PC-3 (cell line): ENCODE measurements at regions not wholly inside any gene's neighbourhood (a gene's known extent, or its start where the extent isn't known, plus 50 kb on each side); places are given as distances from the start of the nearest gene placed in this dataset.

Source experiments
- ATAC-seq: fragments of 200-7000 bp; cut with Tn5 transposase; 2 replicates; pipeline ENCODE4 v1.9.1; 2020; ENCODE audit warnings: mild to moderate bottlenecking, moderate library complexity
- BruUV-seq: library from RNA; stranded (reverse); fragments of 400-500 nt; replicated peaks from 2 replicates; lab custom pipeline; 2021; lab: Mats Ljungman, UMichigan
- CTCF ChIA-PET: fragments of 300-600 bp; sonication (Branson Sonifier 250); formaldehyde crosslinking; loops from one replicate; lab custom pipeline; 2022; ENCODE audit warnings: antibody characterized with exemption; lab: Charles Lee
- POLR2A ChIA-PET: fragments of 300-600 bp; sonication (Branson Sonifier 250); formaldehyde crosslinking; loops from one replicate; lab custom pipeline; 2022; ENCODE audit warnings: antibody characterized with exemption; ENCODE audit not compliant: unreplicated experiment; lab: Charles Lee
- DNase-seq: peaks from one replicate; pipeline ENCODE4 v3.0.0-alpha.2; 2015
- H2AFZ ChIP-seq: fragments of 300-600 bp; sonication (generic); 2 replicates; pipeline ENCODE4 v1.6.0; 2016; ENCODE audit warnings: antibody characterized with exemption, low read length
- H3F3A ChIP-seq: fragments of 300-600 bp; sonication (generic); one replicate; pipeline ENCODE4 v1.6.0; 2017; ENCODE audit warnings: antibody characterized with exemption, low read length, control low read depth, mild to moderate bottlenecking; ENCODE audit not compliant: unreplicated experiment
- H3K27ac ChIP-seq: fragments of 300-600 bp; sonication (generic); 2 replicates; pipeline ENCODE4 v1.5.1; 2016; ENCODE audit warnings: mild to moderate bottlenecking, low read length
- H3K27me3 ChIP-seq: fragments of 300-600 bp; sonication (generic); 2 replicates; pipeline ENCODE4 v1.6.1; 2016; ENCODE audit warnings: low read length, mixed read lengths
- H3K36me3 ChIP-seq: fragments of 300-600 bp; sonication (generic); 2 replicates; pipeline ENCODE4 v1.6.1; 2016; ENCODE audit warnings: low read depth, mixed run types, low read length, mixed read lengths
- H3K4me1 ChIP-seq: fragments of 300-600 bp; sonication (generic); 2 replicates; pipeline ENCODE4 v1.5.1; 2016; ENCODE audit warnings: low read length; ENCODE audit not compliant: insufficient read depth
- H3K4me2 ChIP-seq: fragments of 300-600 bp; sonication (generic); 2 replicates; pipeline ENCODE4 v1.6.0; 2016; ENCODE audit warnings: low read length
- H3K4me3 ChIP-seq: fragments of 300-600 bp; sonication (generic); 2 replicates; pipeline ENCODE4 v1.5.1; 2016; ENCODE audit warnings: mild to moderate bottlenecking, low read length, mixed read lengths
- H3K79me2 ChIP-seq: fragments of 300-600 bp; sonication (generic); 2 replicates; pipeline ENCODE4 v1.6.1; 2017; ENCODE audit warnings: low read length, mixed read lengths
- H3K9ac ChIP-seq: fragments of 300-600 bp; sonication (generic); 2 replicates; pipeline ENCODE4 v1.6.0; 2016; ENCODE audit warnings: mild to moderate bottlenecking, low read length
- H3K9me2 ChIP-seq: fragments of 300-600 bp; sonication (generic); replicated peaks from 2 replicates; pipeline ENCODE4 v1.6.1; 2016; ENCODE audit warnings: mixed run types, low read length, mixed read lengths
- H3K9me3 ChIP-seq: fragments of 300-600 bp; sonication (generic); 2 replicates; pipeline ENCODE4 v1.6.1; 2016; ENCODE audit warnings: low read length, mixed read lengths
- H4K20me1 ChIP-seq: fragments of 300-600 bp; sonication (generic); 2 replicates; pipeline ENCODE4 v1.6.1; 2016; ENCODE audit warnings: low read length, mixed read lengths
- EZH2 ChIP-seq: fragments of 300-600 bp; sonication (generic); IDR thresholded peaks from one replicate; pipeline ENCODE4 v1.6.1; 2017; ENCODE audit warnings: antibody characterized with exemption, mild to moderate bottlenecking, low read length; ENCODE audit not compliant: unreplicated experiment
- EZH2phosphoT487 ChIP-seq: fragments of 300-600 bp; sonication (generic); IDR thresholded peaks from 2 replicates; pipeline ENCODE4 v1.6.1; 2018; ENCODE audit warnings: mild to moderate bottlenecking, antibody characterized with exemption, low read length, borderline replicate concordance
- intact Hi-C: fragments of 100-400 bp; cut with micrococcal nuclease; formaldehyde crosslinking; loops from 2 replicates; pipeline ENCODE4 v1.9.0; 2023
- TF ChIP-seq, protein P1 (sequence below): fragments of 300-600 bp; sonication (generic); conservative IDR thresholded peaks from 2 replicates; pipeline ENCODE4 v1.5.1; 2017; ENCODE audit warnings: antibody characterized with exemption, low read depth, mild to moderate bottlenecking, low read length

DNA sequence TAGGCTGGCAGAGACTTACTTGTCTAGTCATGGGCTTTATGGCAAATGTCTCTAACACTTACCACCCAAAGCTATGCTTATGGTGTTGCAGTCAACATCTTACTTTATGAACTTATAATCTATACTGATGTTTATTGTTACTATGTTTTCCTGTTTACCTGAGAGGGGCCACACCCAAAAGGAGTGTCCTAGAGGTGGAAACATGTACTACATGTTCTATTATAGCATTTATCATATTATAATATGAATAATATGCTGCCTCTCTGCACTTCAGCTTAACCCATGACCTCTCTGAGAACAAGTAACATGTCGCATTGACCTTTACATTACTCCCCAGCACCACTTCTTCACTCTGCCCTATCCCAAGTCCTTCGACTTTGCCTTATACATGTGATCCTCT, 501.8 kb downstream of the ETNK1 start:
- ATAC-seq (no peak), DNase-seq (no peak)
- H4K20me1 ChIP-seq: no peaks in the 10 kb centered on the region
- intact Hi-C loops: no loop called here
- no TSS peak for BruUV-seq
- no peak overlapping the region for H3K9ac ChIP-seq
- ChIA-PET CTCF (no interaction called here), POLR2A (no interaction called here)
- H3K9me3 ChIP-seq: no peaks in the 10 kb centered on the region
- H3K36me3 ChIP-seq: no peaks in the 10 kb centered on the region
- H2AFZ ChIP-seq: no peak overlapping the region
- H3K27ac ChIP-seq: no peak overlapping the region
- H3F3A ChIP-seq: no peaks in the 10 kb centered on the region
- TF ChIP-seq EZH2 (no peak), EZH2phosphoT487 (no peak)
- TF ChIP-seq, protein P1, sequence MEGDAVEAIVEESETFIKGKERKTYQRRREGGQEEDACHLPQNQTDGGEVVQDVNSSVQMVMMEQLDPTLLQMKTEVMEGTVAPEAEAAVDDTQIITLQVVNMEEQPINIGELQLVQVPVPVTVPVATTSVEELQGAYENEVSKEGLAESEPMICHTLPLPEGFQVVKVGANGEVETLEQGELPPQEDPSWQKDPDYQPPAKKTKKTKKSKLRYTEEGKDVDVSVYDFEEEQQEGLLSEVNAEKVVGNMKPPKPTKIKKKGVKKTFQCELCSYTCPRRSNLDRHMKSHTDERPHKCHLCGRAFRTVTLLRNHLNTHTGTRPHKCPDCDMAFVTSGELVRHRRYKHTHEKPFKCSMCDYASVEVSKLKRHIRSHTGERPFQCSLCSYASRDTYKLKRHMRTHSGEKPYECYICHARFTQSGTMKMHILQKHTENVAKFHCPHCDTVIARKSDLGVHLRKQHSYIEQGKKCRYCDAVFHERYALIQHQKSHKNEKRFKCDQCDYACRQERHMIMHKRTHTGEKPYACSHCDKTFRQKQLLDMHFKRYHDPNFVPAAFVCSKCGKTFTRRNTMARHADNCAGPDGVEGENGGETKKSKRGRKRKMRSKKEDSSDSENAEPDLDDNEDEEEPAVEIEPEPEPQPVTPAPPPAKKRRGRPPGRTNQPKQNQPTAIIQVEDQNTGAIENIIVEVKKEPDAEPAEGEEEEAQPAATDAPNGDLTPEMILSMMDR: no peak
- no peaks in the 10 kb centered on the region for H3K79me2 ChIP-seq
- no peaks in the 10 kb centered on the region for H3K9me2 ChIP-seq
- H3K4me3 ChIP-seq: no peak overlapping the region
- no peaks in the 10 kb centered on the region for H3K27me3 ChIP-seq
- no peaks in the 10 kb centered on the region for H3K4me1 ChIP-seq
- no peak overlapping the region for H3K4me2 ChIP-seq

DNA sequence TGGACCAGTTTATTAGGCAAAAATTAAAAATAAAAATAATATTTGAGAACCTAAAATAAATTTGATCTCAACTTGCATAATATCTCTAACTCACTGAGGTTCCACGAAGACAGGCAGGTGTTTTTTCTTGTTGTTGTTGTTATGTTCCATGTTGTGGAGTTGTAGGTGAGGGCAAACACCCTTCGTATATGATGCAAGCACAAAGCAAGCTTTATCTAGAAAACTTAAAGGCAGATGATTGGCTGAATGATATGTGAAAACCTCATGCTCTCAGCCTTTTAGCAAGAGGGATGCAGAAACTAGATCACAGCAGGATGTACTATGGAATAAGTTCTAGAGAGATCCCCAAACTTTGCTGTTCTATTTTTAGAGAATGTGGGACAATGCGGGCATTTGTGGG, 502.7 kb downstream of the ETNK1 start:
- CTCF ChIA-PET: no interaction called here

DNA sequence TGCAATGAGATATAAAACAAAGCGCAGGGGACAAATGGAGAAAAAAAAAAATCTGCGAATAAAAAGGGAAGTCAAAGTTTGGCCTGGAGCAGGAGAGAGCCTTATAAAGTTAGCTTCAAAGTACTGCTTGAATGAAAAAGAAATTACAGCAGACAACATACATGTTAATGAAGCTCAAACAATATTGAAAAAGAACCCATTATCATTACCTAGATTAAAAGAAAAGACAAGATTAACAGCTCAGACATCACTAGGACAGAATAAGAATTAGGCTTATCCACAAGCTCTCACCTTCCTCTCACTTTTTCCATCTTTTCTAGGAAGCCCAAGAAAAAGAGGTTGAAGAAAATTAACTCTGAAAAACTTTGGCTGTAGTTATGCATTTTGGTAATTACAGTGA, 503.5 kb downstream of the ETNK1 start:
- Histone ChIP-seq H3F3A (no peaks in the 10 kb centered on the region), H3K4me2 (no peak overlapping the region), H3K36me3 (no peaks in the 10 kb centered on the region), H3K4me1 (no peaks in the 10 kb centered on the region), H3K27ac (no peak overlapping the region), H3K9me2 (no peaks in the 10 kb centered on the region), H2AFZ (no peak overlapping the region), H4K20me1 (no peaks in the 10 kb centered on the region), H3K9me3 (no peaks in the 10 kb centered on the region), H3K27me3 (no peaks in the 10 kb centered on the region), H3K79me2 (no peaks in the 10 kb centered on the region), H3K4me3 (no peak overlapping the region), H3K9ac (no peak overlapping the region)
- intact Hi-C loops: no loop called here
- no peak for DNase-seq
- no peak for ATAC-seq
- no TSS peak for BruUV-seq
- TF ChIP-seq, protein P1: no peak
- no peak for TF ChIP-seq EZH2
- no peak for TF ChIP-seq EZH2phosphoT487
- ChIA-PET POLR2A (no interaction called here), CTCF (no interaction called here)

More for the DNA sequence above, 502.7 kb downstream of the ETNK1 start:
- no TSS peak for BruUV-seq
- intact Hi-C loops: no loop called here
- no peak for TF ChIP-seq EZH2phosphoT487
- TF ChIP-seq, protein P1: no peak
- TF ChIP-seq EZH2: no peak
- Histone ChIP-seq H3K9me3 (no peaks in the 10 kb centered on the region), H3K27ac (no peak overlapping the region), H3K9me2 (no peaks in the 10 kb centered on the region), H3K79me2 (no peaks in the 10 kb centered on the region), H4K20me1 (no peaks in the 10 kb centered on the region), H3K4me3 (no peak overlapping the region), H2AFZ (no peak overlapping the region), H3K27me3 (no peaks in the 10 kb centered on the region), H3K4me1 (no peaks in the 10 kb centered on the region), H3K9ac (no peak overlapping the region), H3F3A (no peaks in the 10 kb centered on the region), H3K36me3 (no peaks in the 10 kb centered on the region), H3K4me2 (no peak overlapping the region)
- no peak for ATAC-seq
- POLR2A ChIA-PET: no interaction called here
- no peak for DNase-seq
